ENCODE measurements at regions not wholly inside any gene's neighbourhood (a gene's known extent, or its start where the extent isn't known, plus 50 kb on each side); places are given as distances from the start of the nearest gene placed in this dataset.

DNA sequence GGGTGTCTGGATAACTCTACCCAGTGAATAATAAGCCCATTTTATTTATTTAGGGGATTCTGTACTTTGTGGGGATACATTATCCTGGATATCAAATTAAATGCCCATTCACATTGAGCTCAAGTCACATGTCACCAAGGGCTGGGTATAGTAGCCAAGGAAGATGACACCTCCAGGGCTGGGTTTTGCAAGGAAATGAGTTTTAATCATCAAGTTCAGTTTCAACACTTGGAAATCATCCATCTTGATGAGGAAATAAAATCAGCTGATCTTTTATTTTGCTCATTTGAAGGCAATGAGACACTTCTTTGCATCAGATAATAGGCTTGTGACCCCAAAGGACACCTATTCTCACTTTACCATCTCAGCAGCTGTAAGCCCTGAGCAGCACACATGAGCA is 80.0 kb upstream of the TNR start:
- no peak for DNase-seq

GRCh38 chr1:175822580-175822979 is 79.2 kb upstream of the TNR start:
- DNase-seq, result no peak

GRCh38 chr1:175820456-175821025 is 77.1 kb upstream of the TNR start:
- no peak for DNase-seq

GRCh38 chr1:175818929-175819328 is 75.5 kb upstream of the TNR start:
- DNase-seq, result peak in 2 of 3 experiments; percentile 17 to 75

DNA sequence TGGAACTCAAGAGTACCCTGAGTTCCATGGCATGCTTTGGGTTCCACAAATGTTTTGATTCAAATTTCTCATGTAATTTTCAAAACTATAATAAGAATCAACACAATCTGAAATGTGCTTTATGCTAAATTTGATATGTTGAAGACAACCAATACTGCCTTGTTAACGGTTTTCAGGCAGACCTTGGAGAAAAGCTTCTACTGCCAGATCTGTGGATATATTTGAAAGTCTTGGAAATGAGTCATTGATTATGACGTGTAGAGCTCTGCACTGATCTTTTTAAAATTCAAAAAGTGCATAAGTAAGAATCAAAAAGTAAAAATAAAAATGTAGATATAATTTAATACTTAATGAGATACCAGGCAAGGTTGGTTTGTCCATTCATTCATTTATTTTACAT is 74.0 kb upstream of the TNR start:
- DNase-seq, result no peak

GRCh38 chr1:175814885-175815284 is 71.5 kb upstream of the TNR start:
- no peak for DNase-seq

- no peak for DNase-seq
Observed at GRCh38 chr1:175812936-175813335, 69.5 kb upstream of the TNR start.

DNA sequence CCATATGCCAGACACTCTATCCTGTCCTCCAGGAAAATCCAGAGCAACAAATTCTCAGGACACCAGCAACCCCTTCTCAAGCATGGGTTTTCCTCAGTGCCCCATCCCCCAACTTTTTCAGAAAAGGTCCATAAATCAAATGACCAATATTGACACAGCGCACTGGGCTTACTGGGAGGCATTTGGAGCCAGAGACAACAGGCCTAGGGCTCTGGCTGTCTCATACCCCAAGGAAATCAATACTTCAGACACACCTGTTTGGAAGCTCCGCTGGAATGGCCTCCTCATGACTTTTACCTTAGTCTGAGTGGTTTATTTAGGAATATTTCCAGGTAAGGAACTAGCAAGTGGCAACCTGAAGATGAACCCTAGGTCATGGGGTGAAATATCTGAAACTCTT is 66.9 kb upstream of the TNR start:
- DNase-seq, result no peak

DNA sequence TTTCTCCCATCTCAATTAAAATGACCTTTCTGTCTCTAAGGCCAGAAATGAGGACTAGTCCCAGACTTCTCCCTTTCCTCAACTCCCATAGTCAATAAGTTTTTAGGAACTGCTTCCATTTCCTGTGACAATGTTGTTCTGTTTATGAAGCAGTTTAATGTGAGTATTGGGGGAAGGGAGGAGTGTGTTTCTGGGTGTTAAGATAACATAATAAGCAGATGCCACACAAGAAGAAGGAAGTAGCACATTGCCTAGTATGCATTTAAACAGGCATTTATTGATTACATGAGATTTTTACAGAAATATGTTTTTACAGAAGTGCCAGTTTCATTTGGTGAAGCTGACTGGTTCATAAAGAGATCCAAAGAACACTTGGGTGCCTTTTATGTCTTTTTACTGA is 65.6 kb upstream of the TNR start:
- DNase-seq, result peak in 1 of 3 experiments; percentile 31

GRCh38 chr1:175808573-175808972 is 65.2 kb upstream of the TNR start:
- peak in 2 of 3 experiments; percentile 4 to 51 for DNase-seq

DNA sequence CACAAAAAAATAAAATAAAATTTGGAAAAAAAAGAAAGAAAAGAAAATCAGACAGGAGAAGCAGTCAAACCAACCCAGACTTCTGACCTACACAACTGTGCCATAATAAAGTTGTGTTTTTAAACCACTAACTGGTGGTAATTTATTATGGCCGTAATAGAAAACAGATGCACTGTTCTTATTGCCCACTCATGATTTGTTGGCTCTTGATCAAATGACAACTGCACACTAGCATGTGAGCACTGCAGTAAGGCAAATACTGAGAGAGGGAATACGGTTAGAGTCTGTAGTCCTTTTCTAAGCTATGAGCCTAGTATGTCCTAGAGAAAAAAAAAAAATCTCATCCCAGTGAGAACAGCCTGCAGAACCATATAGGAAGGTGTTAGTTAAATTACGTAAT is 61.2 kb upstream of the TNR start:
- DNase-seq, result no peak

GRCh38 chr1:175803413-175803812 is 60.0 kb upstream of the TNR start:
- peak in 1 of 3 experiments; percentile 11 for DNase-seq

- no peak for DNase-seq
Observed at GRCh38 chr1:175802407-175803123, 59.2 kb upstream of the TNR start.

DNA sequence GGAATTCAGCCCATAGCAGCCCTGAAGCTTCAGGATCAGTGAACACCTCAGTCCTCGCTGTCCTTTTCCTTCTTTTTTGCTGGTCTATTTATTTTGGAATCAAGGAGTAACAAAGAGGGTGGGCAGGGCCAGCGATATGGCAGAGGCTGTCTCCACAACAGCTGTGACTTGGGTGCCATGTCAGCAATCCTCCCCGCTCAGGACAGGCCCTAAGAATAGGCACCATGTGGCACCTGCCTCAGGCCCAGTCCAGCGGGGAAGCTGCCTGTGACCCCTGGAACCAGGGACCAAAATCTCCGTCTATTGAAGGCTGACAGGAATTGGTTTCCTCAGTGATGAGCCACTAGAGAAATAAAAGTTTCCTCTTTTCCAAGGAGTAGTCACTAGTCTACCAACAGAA is 58.6 kb upstream of the TNR start:
- no peak for DNase-seq

- DNase-seq, result no peak
Observed at GRCh38 chr1:175797576-175797975, 54.2 kb upstream of the TNR start.

DNA sequence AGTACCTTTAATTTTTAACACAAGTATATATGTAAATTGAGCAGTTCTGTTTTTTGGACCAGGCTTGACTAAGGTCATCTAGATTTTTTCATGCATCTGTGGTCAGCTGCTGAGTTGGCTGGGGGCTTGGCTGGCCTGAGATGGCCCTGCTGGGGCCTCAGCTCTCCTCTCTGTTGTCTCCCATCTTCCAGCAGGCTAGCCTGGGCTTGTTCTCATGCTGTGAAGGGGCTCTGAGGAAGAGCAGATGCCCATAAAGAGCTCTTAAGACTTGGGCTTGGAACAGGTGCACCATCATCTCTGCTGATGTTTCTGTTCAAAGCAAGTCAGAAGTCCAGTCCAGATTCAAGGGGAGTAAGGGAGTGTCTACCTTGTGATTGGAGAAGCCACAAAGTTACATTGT is 51.2 kb upstream of the TNR start:
- peak in 2 of 3 experiments; percentile 3 to 66 for DNase-seq

DNA sequence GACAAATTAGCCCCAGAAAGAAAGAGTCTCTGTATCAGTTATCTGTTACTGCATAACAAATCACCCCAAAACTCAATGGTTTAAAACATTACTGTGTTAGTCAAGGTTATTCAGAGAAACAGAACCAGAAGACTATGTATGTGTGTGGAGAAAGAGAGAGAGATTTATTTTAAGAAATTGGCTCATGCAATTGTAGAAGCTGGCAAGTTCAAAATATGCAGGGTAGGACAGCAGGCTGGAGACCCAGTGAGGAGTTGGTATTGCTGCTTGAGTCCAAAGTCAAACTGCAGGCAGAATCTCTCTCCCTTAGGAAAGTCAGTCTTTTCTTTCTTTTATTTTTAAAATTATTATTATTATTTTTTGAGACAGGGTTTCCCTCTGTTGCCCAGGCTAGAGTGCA is 50.2 kb upstream of the TNR start:
- DNase-seq, result no peak
